ENCODE measurements at regions not wholly inside any gene's neighbourhood (a gene's known extent, or its start where the extent isn't known, plus 50 kb on each side); places are given as distances from the start of the nearest gene placed in this dataset.

GRCh38 chr2:17232776-17233556 lies 285.3 kb downstream of the RAD51AP2 start:
- CTCF ChIA-PET: interaction anchor here (1.3 kb wide), 1 partner anchor 78 kb away, joined by 3 read pairs; no protein-coding TSS in a partner anchor
- H3F3A ChIP-seq (replicated peaks; ENCODE audit: insufficient read depth): no peaks in the 10 kb centered on the region
- 13% methylated on average over 4 of the region's 4 CpGs for WGBS (ENCODE audit: low lambda C conversion rate)

More at GRCh38 chr2:17232776-17233556, 285.3 kb downstream of the RAD51AP2 start:
- H3K27ac ChIP-seq (ENCODE audit: low read depth in 2 of 2, low read length in 1 of 2): no peak overlapping the region
- H3K9me2 ChIP-seq: no peaks in the 10 kb centered on the region
- no peaks in the 10 kb centered on the region for H3K9me3 ChIP-seq
- no peaks in the 10 kb centered on the region for H3K27me3 ChIP-seq (ENCODE audit: insufficient read depth)
- H3K4me2 ChIP-seq: no peak overlapping the region
- no peaks in the 10 kb centered on the region for H3K36me3 ChIP-seq (replicated peaks in 1 of 2; ENCODE audit: control insufficient read depth in 1 of 2, insufficient read depth in 2 of 2, low read length in 1 of 2)
- POLR2A ChIA-PET: no interaction called here
- no peak overlapping the region for H3K4me3 ChIP-seq (ENCODE audit: low read depth in 2 of 2, low read length in 1 of 2)
- no peak overlapping the region for H3K9ac ChIP-seq
- no peak for DNase-seq
- peaks cover 0 to 2% of the 10 kb centered on the region in 2 experiments; a peak in 2 of 4 replicates for H3K4me1 ChIP-seq (ENCODE audit: control insufficient read depth in 1 of 2, insufficient read depth in 2 of 2, low read depth in 1 of 2, low read length in 1 of 2)
- H3K79me2 ChIP-seq (ENCODE audit: insufficient read depth): no peaks in the 10 kb centered on the region
- H4K20me1 ChIP-seq (ENCODE audit: insufficient read depth): no peaks in the 10 kb centered on the region
- no peak overlapping the region for H2AFZ ChIP-seq (ENCODE audit: low read depth)
- TF ChIP-seq TEAD4 (IDR thresholded peaks at IDR 0.05; ENCODE audit: borderline replicate concordance, insufficient read depth) (no peak), MXI1 (IDR thresholded peaks at IDR 0.05; ENCODE audit: low read depth, low read length) (no peak), IRF3 (IDR thresholded peaks at IDR 0.05; ENCODE audit: low read depth, low read length) (no peak), TAF1 (IDR thresholded peaks at IDR 0.05; ENCODE audit: borderline replicate concordance, low read depth, low read length) (no peak), RCOR1 (IDR thresholded peaks at IDR 0.05; ENCODE audit: low read length) (no peak), PBX3 (IDR thresholded peaks at IDR 0.05) (no peak), ELF1 (IDR thresholded peaks at IDR 0.05) (no peak), NRF1 (IDR thresholded peaks at IDR 0.05; ENCODE audit: low read depth, low read length) (no peak), NFIC (IDR thresholded peaks at IDR 0.05; ENCODE audit: borderline replicate concordance) (no peak), MEF2A (IDR thresholded peaks at IDR 0.05; ENCODE audit: borderline replicate concordance, low read depth) (no peak), FOXM1 (IDR thresholded peaks at IDR 0.05; ENCODE audit: low read depth) (no peak), RXRA (IDR thresholded peaks at IDR 0.05; ENCODE audit: borderline replicate concordance, low read depth) (no peak), FOXJ3 (CRISPR knock-in tag; IDR thresholded peaks at IDR 0.05) (no peak), JUND (IDR thresholded peaks at IDR 0.05) (no peak), RAD21 (IDR thresholded peaks at IDR 0.05; ENCODE audit: low read length) (no peak), ZBTB33 (IDR thresholded peaks at IDR 0.05; ENCODE audit: borderline replicate concordance, low read depth) (no peak), EP300 (IDR thresholded peaks at IDR 0.05; ENCODE audit: borderline replicate concordance in 1 of 2, low read depth in 1 of 2, low read length in 1 of 2) (no peak), USF1 (IDR thresholded peaks at IDR 0.05; ENCODE audit: borderline replicate concordance, low read depth) (no peak), GABPA (IDR thresholded peaks at IDR 0.05; ENCODE audit: low read depth) (no peak)
